K562 (cell line): ENCODE measurements at regions not wholly inside any gene's neighbourhood (a gene's known extent, or its start where the extent isn't known, plus 50 kb on each side); places are given as distances from the start of the nearest gene placed in this dataset.
A peak's percentile ranks its signal among the peaks of the same experiment; 100 is the strongest.
"Not testable (repeated sequence)": the region's sequence is repeated elsewhere in the genome, so short reads cannot be mapped to it uniquely, and the experiment has no call there.

Experiments
- CBX1 ChIP-seq: sonication (generic); IDR thresholded peaks from 2 replicates; pipeline ENCODE4 v1.6.1; 2016; ENCODE audit warnings: antibody characterized with exemption, low read depth, mild to moderate bottlenecking
- CCNT2 ChIP-seq: IDR thresholded peaks from 2 replicates; pipeline ENCODE4 v1.6.1; 2011; ENCODE audit warnings: borderline replicate concordance, low read depth, mild to moderate bottlenecking, moderate library complexity, mixed read lengths, low read length; ENCODE audit not compliant: insufficient read length; ENCODE audit errors: extremely low read depth
- EP300 ChIP-seq: IDR thresholded peaks from 2 replicates; pipeline ENCODE4 v1.6.1; 2012; ENCODE audit warnings: low read length, improper control_type of control experiment
- ESRRA ChIP-seq: fragments of 450-650 bp; IDR thresholded peaks from 2 replicates; pipeline ENCODE4 v1.6.1; 2014; ENCODE audit warnings: low read depth, mild to moderate bottlenecking, moderate library complexity, borderline replicate concordance
- L3MBTL2 ChIP-seq: fragments of 450-650 bp; IDR thresholded peaks from 2 replicates; pipeline ENCODE4 v1.6.1; 2016; ENCODE audit warnings: mild to moderate bottlenecking, moderate library complexity
- MEIS2 ChIP-seq: fragments of 450-650 bp; IDR thresholded peaks from 2 replicates; pipeline ENCODE4 v1.6.1; 2014; ENCODE audit warnings: mild to moderate bottlenecking; ENCODE audit not compliant: partially characterized antibody
- MTA2 ChIP-seq: fragments of 450-650 bp; IDR thresholded peaks from 2 replicates; pipeline ENCODE4 v1.6.1; 2016; ENCODE audit warnings: low read depth
- REST ChIP-seq, 2 experiments: fragments of 450-650 bp; formaldehyde crosslinking in 1 of 2; IDR thresholded peaks; 2 replicates each; pipeline versions ENCODE4 v1.4.0 to v1.6.1; 2014 to 2020; ENCODE audit warnings: mild to moderate bottlenecking in 2 of 2, borderline replicate concordance in 1 of 2, low read depth in 1 of 2
- SMARCE1 ChIP-seq: fragments of 450-650 bp; IDR thresholded peaks from 2 replicates; pipeline ENCODE4 v1.7.1; 2016; ENCODE audit warnings: mild to moderate bottlenecking
- SPI1 ChIP-seq: IDR thresholded peaks from 2 replicates; pipeline ENCODE4 v1.6.1; 2011; ENCODE audit warnings: low read depth, low read length, control low read depth, borderline replicate concordance
- SRF ChIP-seq, 2 experiments: fragments of 250-450, 450-650 bp in 1 of 2; sonication (Bioruptor Pico) in 1 of 2; sonication (generic) in 1 of 2; formaldehyde crosslinking; IDR thresholded peaks; 2 replicates each; pipeline versions ENCODE4 v1.5.0 to v1.5.1; 2020 to 2022; ENCODE audit warnings: mild to moderate bottlenecking in 1 of 2, missing genetic modification reagents in 1 of 2
- TAL1 ChIP-seq: fragments of 450-650 bp; IDR thresholded peaks from 2 replicates; pipeline ENCODE4 v1.6.1; 2016; ENCODE audit warnings: mild to moderate bottlenecking
- TCF3 ChIP-seq: sonication (generic); formaldehyde crosslinking; IDR thresholded peaks from 2 replicates; pipeline ENCODE4 v1.4.0; 2020; ENCODE audit warnings: mild to moderate bottlenecking, missing genetic modification reagents
- TEAD1 ChIP-seq, 2 experiments: fragments of 450-650 bp in 1 of 2; sonication (generic) in 1 of 2; formaldehyde crosslinking; IDR thresholded peaks; 2 replicates each; pipeline versions ENCODE4 v1.4.0 to v1.8.0; 2020 to 2022; ENCODE audit warnings: mild to moderate bottlenecking in 2 of 2, missing genetic modification reagents in 1 of 2
- ZNF639 ChIP-seq, 2 experiments: fragments of 200-800 bp in 1 of 2; sonication (Bioruptor generic) in 1 of 2; sonication (generic) in 1 of 2; formaldehyde crosslinking in 1 of 2; IDR thresholded peaks in 1 of 2; conservative IDR thresholded peaks in 1 of 2; 2 replicates each; pipeline versions ENCODE4 v1.5.0 to v1.6.1; 2016 to 2020; ENCODE audit warnings: missing compliant biosample characterization in 1 of 2, missing genetic modification characterization in 1 of 2, missing genetic modification reagents in 1 of 2
- TF ChIP-seq, protein P1 (sequence below): fragments of 250-450 bp; sonication (Bioruptor Pico); IDR thresholded peaks from 2 replicates; pipeline ENCODE4 v1.5.0; 2021; ENCODE audit warnings: mild to moderate bottlenecking, borderline replicate concordance

DNA sequence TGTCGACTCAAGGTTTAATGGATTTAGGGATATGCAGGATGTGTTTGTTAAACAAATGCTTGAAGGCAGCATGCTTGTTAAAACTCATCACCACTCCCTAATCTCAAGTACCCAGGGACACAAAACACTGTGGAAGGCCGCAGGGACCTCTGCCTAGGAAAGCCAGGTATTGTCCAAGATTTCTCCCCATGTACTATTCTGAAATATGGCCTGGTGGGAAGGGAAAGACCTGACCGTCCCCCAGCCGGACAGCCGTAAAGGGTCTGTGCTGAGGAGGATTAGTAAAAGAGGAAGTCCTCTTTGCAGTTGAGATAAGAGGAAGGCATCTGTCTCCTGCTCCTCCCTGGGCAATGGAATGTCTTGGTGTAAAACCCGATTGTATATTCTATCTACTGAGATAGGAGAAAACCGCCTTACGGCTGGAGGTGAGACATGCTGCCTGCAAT lies 85.3 kb upstream of the ZNF322 start (continued):
- peak; percentile 12; the same call in 1 of the 2 replicates for TF ChIP-seq REST (IDR thresholded peaks at IDR 0.05; ENCODE audit: borderline replicate concordance)
- TF ChIP-seq REST (CRISPR knock-in tag; IDR thresholded peaks at IDR 0.05; ENCODE audit: low read depth): not testable (repeated sequence)
- peak; percentile 97 for TF ChIP-seq SPI1
- 0 out of 4 replicates have a peak, but pooled peaks of 1 of the 2 experiments have one; percentile 46 for TF ChIP-seq ZNF639 (CRISPR knock-in tag; conservative IDR thresholded peaks at IDR 0.05 in 1 of 2, IDR thresholded peaks at IDR 0.05 in 1 of 2)
- peak; percentile 48; the same call in 1 of the 2 replicates for TF ChIP-seq MTA2
- peak; percentile 27 for TF ChIP-seq MEIS2
- peak; percentile 69 for TF ChIP-seq TCF3
- peak; percentile 96 for TF ChIP-seq SMARCE1
- TF ChIP-seq ESRRA: 0 out of 2 replicates have a peak, but pooled peaks have one; percentile 28
- TF ChIP-seq EP300: peak; percentile 52
- peak; percentile 66 for TF ChIP-seq TAL1
- TF ChIP-seq L3MBTL2: peak; percentile 69
- TF ChIP-seq, protein P1, sequence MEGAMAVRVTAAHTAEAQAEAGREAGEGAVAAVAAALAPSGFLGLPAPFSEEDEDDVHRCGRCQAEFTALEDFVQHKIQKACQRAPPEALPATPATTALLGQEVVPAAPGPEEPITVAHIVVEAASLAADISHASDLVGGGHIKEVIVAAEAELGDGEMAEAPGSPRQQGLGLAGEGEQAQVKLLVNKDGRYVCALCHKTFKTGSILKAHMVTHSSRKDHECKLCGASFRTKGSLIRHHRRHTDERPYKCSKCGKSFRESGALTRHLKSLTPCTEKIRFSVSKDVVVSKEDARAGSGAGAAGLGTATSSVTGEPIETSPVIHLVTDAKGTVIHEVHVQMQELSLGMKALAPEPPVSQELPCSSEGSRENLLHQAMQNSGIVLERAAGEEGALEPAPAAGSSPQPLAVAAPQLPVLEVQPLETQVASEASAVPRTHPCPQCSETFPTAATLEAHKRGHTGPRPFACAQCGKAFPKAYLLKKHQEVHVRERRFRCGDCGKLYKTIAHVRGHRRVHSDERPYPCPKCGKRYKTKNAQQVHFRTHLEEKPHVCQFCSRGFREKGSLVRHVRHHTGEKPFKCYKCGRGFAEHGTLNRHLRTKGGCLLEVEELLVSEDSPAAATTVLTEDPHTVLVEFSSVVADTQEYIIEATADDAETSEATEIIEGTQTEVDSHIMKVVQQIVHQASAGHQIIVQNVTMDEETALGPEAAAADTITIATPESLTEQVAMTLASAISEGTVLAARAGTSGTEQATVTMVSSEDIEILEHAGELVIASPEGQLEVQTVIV: peak; percentile 83
- peak; percentile 36; the same call in 1 of the 2 replicates for TF ChIP-seq CBX1
- TF ChIP-seq TEAD1 (CRISPR knock-in tag; IDR thresholded peaks at IDR 0.05): peak; percentile 58 to 93; a peak in 3 of 4 replicates
- peak; percentile 17 for TF ChIP-seq CCNT2
- peak in 1 of 2 experiments; percentile 91; a peak in 1 of 4 replicates for TF ChIP-seq SRF (CRISPR knock-in tag; IDR thresholded peaks at IDR 0.05)
